ENCODE measurements at regions not wholly inside any gene's neighbourhood (a gene's known extent, or its start where the extent isn't known, plus 50 kb on each side); places are given as distances from the start of the nearest gene placed in this dataset.

- no peak for DNase-seq
Observed at GRCh38 chr3:67774676-67775075, 120.3 kb upstream of the SUCLG2 start.

GRCh38 chr3:67765575-67765974 lies 111.2 kb upstream of the SUCLG2 start:
- no peak for DNase-seq

- DNase-seq, result no peak
Observed at GRCh38 chr3:67745296-67745695, 90.9 kb upstream of the SUCLG2 start.

- DNase-seq, result no peak
Observed at GRCh38 chr3:67744699-67745098, 90.3 kb upstream of the SUCLG2 start.

- no peak for DNase-seq
Observed at GRCh38 chr3:67739851-67740250, 85.4 kb upstream of the SUCLG2 start.

- DNase-seq, result no peak
Observed at GRCh38 chr3:67737906-67738865, 83.8 kb upstream of the SUCLG2 start.

DNA sequence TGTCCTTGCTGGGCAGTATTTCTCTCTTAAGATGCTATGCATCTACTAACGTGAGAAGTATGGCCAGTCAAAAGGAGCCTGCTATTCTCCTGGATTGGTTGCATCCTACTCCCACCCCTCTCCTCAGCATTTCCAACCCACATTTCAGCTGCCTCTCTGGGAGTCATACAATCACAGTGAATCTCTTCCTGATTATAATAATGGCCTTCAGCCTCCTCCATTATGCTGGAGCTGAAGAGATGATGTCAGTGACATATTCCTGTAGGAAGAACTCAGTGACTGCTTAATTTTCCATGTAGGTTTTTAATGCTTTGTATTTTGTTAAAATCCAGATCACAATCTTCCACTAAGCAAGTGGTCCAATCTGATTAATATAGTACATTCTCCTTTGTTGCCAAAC lies 82.7 kb upstream of the SUCLG2 start:
- DNase-seq, result no peak

GRCh38 chr3:67733269-67733950 lies 79.0 kb upstream of the SUCLG2 start:
- no peak for DNase-seq

DNA sequence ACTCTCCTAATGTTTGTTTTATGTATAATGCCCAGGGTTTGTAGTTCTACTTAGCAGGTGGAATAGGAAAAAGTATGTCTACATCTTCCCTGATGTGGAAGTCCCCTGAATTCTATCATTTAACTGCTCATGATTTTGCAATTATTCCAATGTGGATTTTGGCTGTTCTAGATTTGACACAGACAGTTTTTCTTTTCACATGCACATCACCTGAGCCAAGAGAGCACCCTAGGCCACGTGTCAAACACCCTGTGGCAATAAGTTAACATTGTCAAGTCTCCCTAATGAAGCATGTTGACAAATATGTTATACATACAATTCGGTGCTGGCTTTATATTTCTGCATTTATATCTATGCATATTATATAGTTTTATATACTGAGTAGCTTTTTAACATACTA lies 70.0 kb upstream of the SUCLG2 start:
- DNase-seq, result no peak

DNA sequence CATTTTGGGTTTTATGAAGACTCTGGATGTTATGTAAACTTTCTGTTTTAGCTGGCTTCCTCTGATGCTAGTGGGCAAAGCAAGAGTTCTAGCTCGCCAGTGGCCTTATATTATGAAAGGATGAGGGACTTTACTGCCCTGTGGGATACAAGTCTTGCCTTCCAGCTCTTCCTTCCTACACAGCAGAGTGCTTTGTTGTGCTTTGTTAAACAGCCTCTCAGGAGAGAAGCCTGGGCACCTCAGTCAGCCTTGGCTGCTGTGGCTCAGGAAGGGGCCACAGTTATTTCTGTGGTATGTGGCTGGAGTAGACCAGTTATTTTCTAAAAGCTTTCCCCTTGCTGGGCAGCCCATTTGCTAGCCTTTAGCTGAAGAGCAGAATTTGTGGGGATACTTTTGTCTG lies 69.5 kb upstream of the SUCLG2 start:
- no peak for DNase-seq

DNA sequence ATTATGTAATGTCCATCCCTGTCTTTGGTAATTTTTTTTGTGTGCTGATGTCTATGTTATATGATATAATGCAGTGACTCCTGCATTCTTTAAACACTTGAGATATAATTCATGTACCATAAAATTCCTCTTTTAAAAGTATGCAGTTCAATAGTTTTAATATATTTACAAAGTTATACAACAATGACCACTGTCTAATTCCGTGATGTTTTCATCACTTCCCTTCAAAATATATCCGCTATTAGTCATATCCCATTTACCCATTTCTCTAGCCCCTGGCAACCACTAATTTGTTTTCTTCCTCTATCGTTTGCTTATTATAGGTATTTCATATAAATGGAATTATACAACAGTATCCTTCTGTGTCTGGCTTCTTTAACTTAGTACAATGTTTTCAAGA lies 64.9 kb upstream of the SUCLG2 start:
- DNase-seq, result no peak

GRCh38 chr3:67715971-67716370 lies 61.6 kb upstream of the SUCLG2 start:
- no peak for DNase-seq

- no peak for DNase-seq
Observed at GRCh38 chr3:67713764-67714469, 59.5 kb upstream of the SUCLG2 start.

DNA sequence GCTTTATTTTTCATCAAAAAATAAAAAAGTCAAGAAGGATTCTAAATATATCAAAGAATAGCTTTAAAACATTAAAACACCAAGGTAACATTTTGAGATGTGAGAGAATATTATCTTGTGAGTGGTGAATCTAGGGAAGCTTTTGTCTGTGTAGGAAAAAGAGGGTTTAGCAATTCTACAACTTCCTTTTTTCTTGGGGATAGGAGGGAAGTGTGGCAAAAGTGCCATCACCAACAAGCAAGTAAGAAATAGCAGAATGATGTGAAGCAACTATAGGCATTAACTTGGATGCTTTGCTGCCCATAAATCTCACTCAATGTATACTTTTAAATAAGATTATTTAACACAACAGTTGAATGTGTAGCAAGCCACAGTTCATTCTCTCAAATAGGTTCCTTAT lies 57.8 kb upstream of the SUCLG2 start:
- no peak for DNase-seq

GRCh38 chr3:67710396-67710795 lies 56.0 kb upstream of the SUCLG2 start:
- DNase-seq, result no peak

DNA sequence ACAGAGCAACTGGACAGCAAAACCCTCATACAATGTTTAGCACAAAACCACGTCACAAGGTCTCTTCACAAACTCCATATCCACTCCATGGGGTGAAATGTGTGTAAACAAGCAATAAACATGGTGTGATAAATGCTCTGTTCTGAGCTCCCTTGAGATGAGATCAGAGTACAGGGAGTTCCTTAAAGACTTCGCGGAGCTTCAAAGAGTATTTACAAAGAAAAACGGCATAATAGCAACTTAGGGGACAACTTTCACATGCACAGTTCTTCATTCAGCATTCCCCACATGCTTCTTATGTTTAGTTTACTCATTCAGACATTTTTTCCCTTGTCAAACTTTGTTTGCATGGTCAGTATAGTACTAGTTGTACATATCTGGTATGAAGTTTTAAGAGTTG lies 52.5 kb upstream of the SUCLG2 start:
- DNase-seq, result no peak

DNA sequence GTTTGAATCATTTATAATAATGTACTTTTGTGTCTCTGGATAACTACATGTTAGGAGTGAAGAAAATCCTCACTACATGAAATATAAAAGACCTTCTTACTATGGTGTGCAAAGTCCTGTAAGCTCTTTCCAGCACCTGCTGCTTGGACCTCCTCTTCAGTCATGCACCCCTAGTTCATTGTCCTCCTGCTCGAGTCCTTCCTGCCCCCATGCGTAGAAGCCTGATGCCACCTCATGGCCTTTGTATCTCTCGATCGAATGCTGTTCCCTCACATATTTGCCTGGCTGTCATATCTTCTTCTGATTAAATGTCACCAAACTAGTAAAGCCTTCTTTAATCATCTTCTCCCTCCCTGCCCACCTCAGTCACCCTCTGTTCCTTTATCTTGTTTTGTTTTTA lies 49.9 kb upstream of the SUCLG2 start:
- DNase-seq, result no peak

Data from DMS 273 treated with DMSO at 0.1 percent for 48 hours (cell line).